ENCODE measurements at regions not wholly inside any gene's neighbourhood (a gene's known extent, or its start where the extent isn't known, plus 50 kb on each side); places are given as distances from the start of the nearest gene placed in this dataset.

- TF ChIP-seq CTCF (conservative IDR thresholded peaks at IDR 0.05; ENCODE audit: low read depth, low read length) = no peak
- no peak for TF ChIP-seq EZH2 (IDR thresholded peaks at IDR 0.05; ENCODE audit: borderline replicate concordance, low read depth, low read length, poor library complexity, severe bottlenecking)
Observed at GRCh38 chr4:63529581-63530337, 879.5 kb downstream of the TECRL start.

Data from A673 (cell line).